HuH-7.5 (cell line): ENCODE measurements at regions not wholly inside any gene's neighbourhood (a gene's known extent, or its start where the extent isn't known, plus 50 kb on each side); places are given as distances from the start of the nearest gene placed in this dataset.

ENCODE experiments used
- DNase-seq: peaks from one replicate; pipeline ENCODE4 v3.0.0; 2011; ENCODE audit warnings: low spot score

DNA sequence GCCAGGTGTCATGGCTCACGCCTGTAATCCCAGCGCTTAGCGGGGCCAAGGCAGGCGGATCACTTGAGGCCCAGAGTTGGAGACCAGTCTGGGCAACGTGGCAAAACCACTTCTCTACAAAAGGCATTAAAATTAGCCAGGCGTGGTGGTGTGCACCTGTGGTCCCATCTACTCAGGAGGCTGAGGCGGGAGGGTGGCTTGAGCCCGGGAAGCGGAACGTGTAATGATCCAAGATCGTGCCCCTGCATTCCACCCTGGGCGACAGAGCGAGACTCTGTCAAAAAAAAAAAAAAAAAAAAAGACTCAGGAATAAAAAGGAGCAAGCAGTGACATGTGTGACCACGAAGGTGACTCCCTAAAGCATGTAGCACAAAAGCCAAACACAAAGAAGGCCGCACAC lies 50.1 kb upstream of the SALL3 start:
- no peak for DNase-seq
